Activated CD4-positive, alpha-beta T cell treated with anti-CD3 and anti-CD28 coated beads, Interleukin-2, amount 10 ng/mL, durations not matched to agents 24 days and 14 days (primary cell): ENCODE measurements at regions not wholly inside any gene's neighbourhood (a gene's known extent, or its start where the extent isn't known, plus 50 kb on each side); places are given as distances from the start of the nearest gene placed in this dataset.
"Not testable (repeated sequence)": the region's sequence is repeated elsewhere in the genome, so short reads cannot be mapped to it uniquely, and the experiment has no call there.

Experiments
- DNase-seq: peaks from one replicate; pipeline ENCODE4 v3.0.0; 2022
- H3K27ac Mint-ChIP-seq: one replicate; pipeline ENCODE4 v1.8.0; 2022; ENCODE audit warnings: mild to moderate bottlenecking, mixed read lengths
- H3K27me3 Mint-ChIP-seq: one replicate; pipeline ENCODE4 v1.8.0; 2022; ENCODE audit warnings: mixed read lengths
- H3K36me3 Mint-ChIP-seq: one replicate; pipeline ENCODE4 v1.8.0; 2022; ENCODE audit warnings: low read depth, mild to moderate bottlenecking, mixed read lengths
- H3K4me1 Mint-ChIP-seq: one replicate; pipeline ENCODE4 v1.8.0; 2021; ENCODE audit warnings: mixed read lengths
- H3K4me3 Mint-ChIP-seq: one replicate; pipeline ENCODE4 v1.8.0; 2022; ENCODE audit warnings: mild to moderate bottlenecking, moderate library complexity, mixed read lengths
- H3K9me3 Mint-ChIP-seq: one replicate; pipeline ENCODE4 v1.8.0; 2021; ENCODE audit warnings: mixed read lengths
- intact Hi-C: fragments of 100-400 bp; cut with micrococcal nuclease; formaldehyde crosslinking; loops from one replicate; pipeline ENCODE4 v1.15.1; 2023

DNA sequence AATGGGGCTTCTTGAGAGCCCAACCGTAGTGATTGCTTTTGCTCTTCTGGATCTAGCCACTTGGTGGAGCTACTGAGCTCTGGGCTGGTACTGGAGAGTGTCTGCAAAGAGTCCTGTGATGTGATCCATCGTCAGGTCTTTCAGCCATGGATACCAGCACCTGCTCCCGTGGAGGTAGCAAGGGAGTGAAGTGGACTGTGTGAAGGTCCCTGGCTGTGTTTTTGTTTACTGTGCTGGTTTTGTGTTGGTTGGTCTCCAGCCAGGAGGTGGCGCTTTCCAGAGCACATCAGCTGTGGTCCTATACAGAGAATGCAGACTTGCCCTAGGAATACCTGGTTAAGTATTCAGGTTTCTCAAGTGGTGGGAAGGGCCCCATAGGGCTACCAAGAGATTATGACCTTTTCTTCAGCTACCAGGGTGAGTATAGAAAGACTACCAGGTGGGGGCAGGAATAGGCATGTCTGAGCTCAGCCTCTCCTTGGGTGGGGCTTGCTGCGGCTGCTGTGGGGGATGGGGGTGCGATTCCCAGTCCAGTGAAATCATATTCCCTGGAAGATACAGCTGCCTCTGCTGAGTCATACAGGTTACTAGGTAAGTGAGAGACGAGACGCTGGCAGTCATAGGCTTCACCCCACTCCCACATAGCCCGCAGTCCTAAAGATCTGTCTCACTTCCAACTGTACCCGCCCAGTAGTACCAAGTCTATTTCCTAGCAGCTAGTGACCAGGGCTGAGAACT lies 733.7 kb downstream of the ZNF385D start:
- Mint-ChIP-seq H3K36me3 (no peaks in the 10 kb centered on the region), H3K4me3 (no peak overlapping the region), H3K27me3 (no peaks in the 10 kb centered on the region), H3K4me1 (no peaks in the 10 kb centered on the region), H3K9me3 (peaks cover 8% of the 10 kb centered on the region), H3K27ac (no peak overlapping the region)
- intact Hi-C loops: no loop called here
- DNase-seq: no peak

DNA sequence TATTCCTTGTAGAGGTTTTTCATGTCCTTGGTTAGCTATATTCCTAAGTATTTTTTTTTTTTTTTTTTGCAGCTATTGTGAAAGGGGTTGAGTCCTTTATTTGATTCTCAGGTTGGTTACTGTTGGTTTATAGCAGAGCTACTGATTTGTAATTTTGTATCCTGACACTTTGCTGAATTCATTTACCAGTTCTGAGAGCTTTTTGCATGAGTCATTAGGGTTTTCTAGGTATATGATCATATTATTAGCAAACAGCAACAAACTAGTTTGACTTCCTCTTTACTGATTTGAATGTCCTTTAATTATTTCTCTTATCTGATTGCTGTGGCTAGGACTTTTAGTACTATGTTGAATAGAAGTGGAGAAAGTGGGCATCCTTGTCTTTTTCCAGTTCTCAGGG lies 737.4 kb downstream of the ZNF385D start:
- H3K4me3 Mint-ChIP-seq: no peak overlapping the region
- no peak for DNase-seq
- no peaks in the 10 kb centered on the region for H3K4me1 Mint-ChIP-seq
- H3K9me3 Mint-ChIP-seq: peaks cover 9% of the 10 kb centered on the region
- no peaks in the 10 kb centered on the region for H3K36me3 Mint-ChIP-seq
- intact Hi-C loops: no loop called here
- H3K27me3 Mint-ChIP-seq: no peaks in the 10 kb centered on the region
- H3K27ac Mint-ChIP-seq: no peak overlapping the region

DNA sequence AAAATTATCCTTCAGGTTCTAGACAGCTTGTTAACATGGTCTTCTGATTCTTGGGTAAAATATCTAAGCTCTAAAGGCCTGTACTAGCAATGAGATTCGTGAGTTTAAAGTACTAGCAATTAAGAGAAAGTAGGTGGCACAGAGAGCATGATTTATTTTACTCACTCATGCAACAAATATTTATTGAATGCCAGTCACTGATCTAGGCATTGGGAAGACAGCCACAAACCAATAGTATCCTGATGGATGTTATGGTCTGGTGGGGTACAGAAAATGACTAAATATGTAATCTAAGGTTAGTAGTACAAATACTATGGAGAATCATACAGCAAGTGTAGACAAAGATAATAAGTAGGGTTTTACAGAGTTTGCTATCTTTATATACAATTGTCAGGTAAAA lies 751.3 kb downstream of the ZNF385D start:
- Mint-ChIP-seq H3K9me3 (peaks cover 6% of the 10 kb centered on the region), H3K27ac (no peak overlapping the region), H3K4me3 (no peak overlapping the region), H3K4me1 (no peaks in the 10 kb centered on the region), H3K27me3 (no peaks in the 10 kb centered on the region), H3K36me3 (no peaks in the 10 kb centered on the region)
- intact Hi-C loops: no loop called here
- DNase-seq: no peak

DNA sequence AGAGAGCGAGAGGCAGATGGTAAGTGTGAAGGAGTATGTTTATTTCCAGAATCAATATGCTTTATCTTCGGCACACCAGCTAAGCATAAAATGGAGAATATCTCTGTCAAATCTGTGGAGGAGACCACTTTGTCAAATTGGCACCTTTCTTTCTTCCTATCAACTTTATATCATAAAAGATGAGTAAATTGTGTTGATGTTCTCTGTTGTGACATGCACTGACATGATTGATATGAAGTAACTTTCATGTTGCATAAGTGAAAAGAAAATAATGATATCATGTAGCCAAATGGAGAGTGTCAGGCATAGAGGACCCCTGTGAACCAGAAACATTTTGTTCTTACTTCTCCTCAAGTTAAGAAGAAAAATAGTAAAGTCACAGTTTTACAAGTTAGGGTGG lies 753.8 kb downstream of the ZNF385D start:
- no peak for DNase-seq
- Mint-ChIP-seq H3K9me3 (no peaks in the 10 kb centered on the region), H3K4me1 (no peaks in the 10 kb centered on the region), H3K27me3 (no peaks in the 10 kb centered on the region), H3K36me3 (no peaks in the 10 kb centered on the region), H3K27ac (no peak overlapping the region), H3K4me3 (no peak overlapping the region)
- intact Hi-C loops: no loop called here

DNA sequence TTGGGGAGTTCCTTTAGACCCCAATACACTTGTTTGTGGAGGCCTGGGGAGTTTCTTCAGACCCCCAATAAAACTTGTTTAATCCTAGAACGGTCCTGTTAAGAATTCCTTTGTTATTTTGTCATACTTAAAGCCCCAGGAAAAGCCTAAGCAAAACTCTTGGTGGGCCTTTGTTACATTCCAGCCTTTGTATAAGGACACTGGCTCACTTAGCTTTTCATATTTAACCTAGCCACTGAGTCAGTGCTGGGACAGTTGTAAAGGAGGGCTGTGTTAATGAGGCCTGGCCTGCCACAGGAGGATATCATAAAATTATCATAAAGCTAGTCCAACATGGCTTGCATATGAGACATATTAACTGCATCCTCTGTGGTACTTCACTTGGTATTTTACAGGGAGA lies 760.1 kb downstream of the ZNF385D start:
- intact Hi-C loops: no loop called here

DNA sequence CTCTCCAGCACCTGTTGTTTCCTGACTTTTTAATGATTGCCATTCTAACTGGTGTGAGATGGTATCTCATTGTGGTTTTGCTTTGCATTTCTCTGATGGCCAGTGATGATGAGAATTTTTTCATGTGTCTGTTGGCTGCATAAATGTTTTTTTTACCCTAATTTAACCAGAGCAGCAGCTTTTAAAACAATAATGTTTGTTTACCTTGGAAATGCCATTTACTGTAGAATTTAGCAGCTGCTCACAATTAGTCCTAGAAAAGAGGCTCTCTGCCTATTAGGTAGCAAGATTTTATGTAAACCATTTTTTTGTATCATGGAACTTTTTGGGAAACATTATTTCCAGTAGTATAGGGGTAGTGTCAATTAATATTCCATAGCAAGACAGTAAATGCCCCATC lies 761.4 kb downstream of the ZNF385D start:
- intact Hi-C loops: not testable (repeated sequence)

More for the DNA sequence above, 760.1 kb downstream of the ZNF385D start:
- H3K27me3 Mint-ChIP-seq: no peaks in the 10 kb centered on the region
- no peaks in the 10 kb centered on the region for H3K36me3 Mint-ChIP-seq
- no peak overlapping the region for H3K27ac Mint-ChIP-seq
- H3K4me3 Mint-ChIP-seq: no peak overlapping the region
- H3K9me3 Mint-ChIP-seq: no peaks in the 10 kb centered on the region
- no peaks in the 10 kb centered on the region for H3K4me1 Mint-ChIP-seq
- no peak for DNase-seq

DNA sequence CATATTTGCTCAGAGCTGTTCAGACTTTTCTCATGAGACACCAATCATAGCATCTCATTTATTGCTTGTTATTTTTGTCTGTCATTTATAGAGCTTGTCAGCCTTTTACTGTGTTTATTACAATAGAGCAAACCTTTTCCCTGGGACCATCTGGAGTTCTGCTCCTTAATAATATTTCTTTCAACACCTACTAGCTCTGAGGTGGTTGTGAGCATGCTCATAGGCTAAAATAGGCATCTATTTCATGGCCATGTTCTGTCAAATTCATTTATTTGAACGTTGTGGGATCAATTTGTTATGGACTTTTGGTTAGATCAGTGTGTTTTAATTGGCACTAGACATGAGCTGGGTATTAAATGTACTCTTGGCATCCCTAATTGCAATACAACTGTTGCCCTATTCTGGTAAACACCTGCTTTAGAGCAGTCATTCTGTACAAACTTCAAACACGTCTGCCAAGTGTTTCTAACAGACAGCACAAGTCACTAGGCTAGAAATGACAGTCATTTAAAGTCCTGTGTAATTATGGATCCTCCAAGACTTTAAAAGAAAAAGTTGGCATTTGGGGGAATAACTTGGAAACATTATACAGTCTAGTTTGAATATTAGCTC lies 766.3 kb downstream of the ZNF385D start:
- Mint-ChIP-seq H3K4me3 (no peak overlapping the region), H3K4me1 (no peaks in the 10 kb centered on the region), H3K9me3 (no peaks in the 10 kb centered on the region), H3K27me3 (no peaks in the 10 kb centered on the region), H3K36me3 (no peaks in the 10 kb centered on the region), H3K27ac (no peak overlapping the region)
- intact Hi-C loops: no loop called here
- no peak for DNase-seq

More for the DNA sequence above, 761.4 kb downstream of the ZNF385D start:
- H3K27ac Mint-ChIP-seq, DNase-seq, H3K9me3 Mint-ChIP-seq, H3K4me1 Mint-ChIP-seq, H3K36me3 Mint-ChIP-seq, H3K27me3 Mint-ChIP-seq, H3K4me3 Mint-ChIP-seq: not testable (repeated sequence)

DNA sequence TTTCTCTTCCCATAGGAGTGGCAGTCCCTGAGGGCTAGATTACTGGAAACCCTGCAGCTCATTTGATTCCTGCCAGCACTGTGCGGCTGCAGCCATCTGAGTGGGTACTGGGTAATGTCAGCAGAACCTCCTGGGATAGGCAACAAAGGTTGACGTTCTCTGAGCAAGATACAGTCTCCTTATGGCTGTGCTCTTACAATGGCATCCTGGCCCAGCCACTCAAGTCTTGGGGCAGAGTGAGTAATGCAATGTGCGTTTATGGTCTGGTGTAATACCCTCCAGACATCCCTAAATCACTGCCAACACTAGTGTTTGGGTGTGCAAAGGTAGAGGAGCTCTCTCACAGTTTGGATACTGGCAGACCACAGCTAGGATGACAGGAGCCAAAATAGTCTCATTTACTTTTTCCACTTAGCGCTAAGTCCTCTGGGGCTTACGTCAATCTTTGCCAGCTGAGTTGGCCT lies 775.8 kb downstream of the ZNF385D start:
- H3K9me3 Mint-ChIP-seq: peaks cover 15% of the 10 kb centered on the region
- no peaks in the 10 kb centered on the region for H3K36me3 Mint-ChIP-seq
- H3K4me1 Mint-ChIP-seq: no peaks in the 10 kb centered on the region
- H3K27ac Mint-ChIP-seq: no peak overlapping the region
- no peaks in the 10 kb centered on the region for H3K27me3 Mint-ChIP-seq
- no peak for DNase-seq
- intact Hi-C loops: no loop called here
- no peak overlapping the region for H3K4me3 Mint-ChIP-seq

DNA sequence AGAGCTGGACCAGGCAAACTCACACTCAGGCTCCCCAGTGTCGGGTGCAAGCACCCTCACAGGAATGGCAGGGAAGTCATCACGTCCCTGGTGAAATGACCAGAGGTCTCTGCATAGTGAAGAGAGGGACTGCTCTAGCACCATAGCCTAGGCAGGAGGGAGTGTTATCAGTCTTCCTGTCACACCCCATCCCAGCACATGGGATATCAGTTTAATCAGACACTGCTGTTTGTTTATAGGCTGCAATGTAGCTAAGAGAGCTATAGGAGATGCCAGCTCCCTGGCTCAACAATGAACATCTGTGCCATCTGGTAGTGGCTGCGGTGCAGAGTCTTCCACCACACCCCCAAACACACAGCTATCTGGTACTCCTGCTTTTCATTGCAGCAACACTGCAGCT lies 776.6 kb downstream of the ZNF385D start:
- Mint-ChIP-seq H3K9me3 (peaks cover 15% of the 10 kb centered on the region), H3K4me3 (no peak overlapping the region), H3K27me3 (no peaks in the 10 kb centered on the region), H3K27ac (no peak overlapping the region), H3K36me3 (no peaks in the 10 kb centered on the region), H3K4me1 (no peaks in the 10 kb centered on the region)
- no peak for DNase-seq
- intact Hi-C loops: no loop called here

DNA sequence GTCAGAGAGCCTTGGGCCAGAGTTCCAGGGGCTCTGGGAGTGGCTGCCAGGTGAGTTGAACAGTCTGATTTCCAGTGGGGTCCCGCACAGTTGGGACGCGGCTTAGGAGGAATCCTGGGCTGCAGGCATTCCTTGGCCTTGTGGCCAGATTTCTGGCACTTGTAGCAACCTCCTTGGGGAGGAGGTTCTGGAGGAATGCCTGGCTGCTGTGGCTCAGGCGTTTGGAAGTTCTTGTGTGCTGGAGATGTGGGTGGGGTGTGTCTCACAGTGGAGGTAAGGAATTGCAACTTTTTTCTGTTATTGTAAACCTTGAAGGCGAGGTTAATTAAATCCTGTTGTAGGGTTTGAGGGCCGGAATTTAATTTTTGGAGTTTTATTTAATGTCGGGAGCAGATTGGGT lies 780.2 kb downstream of the ZNF385D start:
- DNase-seq, H3K4me1 Mint-ChIP-seq, H3K4me3 Mint-ChIP-seq, H3K36me3 Mint-ChIP-seq, intact Hi-C loops, H3K27ac Mint-ChIP-seq, H3K27me3 Mint-ChIP-seq: not testable (repeated sequence)
- H3K9me3 Mint-ChIP-seq: peaks cover 15% of the 10 kb centered on the region

DNA sequence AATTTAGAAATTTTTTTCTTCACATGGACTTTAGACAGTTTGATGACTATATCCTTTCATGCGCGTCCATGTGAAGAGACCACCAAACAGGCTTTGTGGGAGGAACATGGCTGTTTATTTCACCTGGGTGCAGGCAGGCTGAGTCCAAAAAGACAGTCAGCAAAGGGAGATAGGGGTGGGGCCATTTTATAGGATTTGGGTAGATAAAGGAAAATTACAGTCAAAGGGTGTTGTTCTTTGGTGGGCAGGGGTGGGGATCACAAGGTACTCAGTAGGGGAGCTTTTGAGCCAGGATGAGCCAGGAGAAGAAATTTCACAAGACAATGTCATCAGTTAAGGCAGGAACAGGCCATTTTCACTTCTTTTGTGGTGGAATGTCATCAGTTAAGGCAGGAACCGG lies 781.5 kb upstream of the SGO1 start:
- H3K27ac Mint-ChIP-seq, DNase-seq, H3K4me1 Mint-ChIP-seq, intact Hi-C loops, H3K27me3 Mint-ChIP-seq, H3K4me3 Mint-ChIP-seq, H3K36me3 Mint-ChIP-seq: not testable (repeated sequence)
- peaks cover 10% of the 10 kb centered on the region for H3K9me3 Mint-ChIP-seq

DNA sequence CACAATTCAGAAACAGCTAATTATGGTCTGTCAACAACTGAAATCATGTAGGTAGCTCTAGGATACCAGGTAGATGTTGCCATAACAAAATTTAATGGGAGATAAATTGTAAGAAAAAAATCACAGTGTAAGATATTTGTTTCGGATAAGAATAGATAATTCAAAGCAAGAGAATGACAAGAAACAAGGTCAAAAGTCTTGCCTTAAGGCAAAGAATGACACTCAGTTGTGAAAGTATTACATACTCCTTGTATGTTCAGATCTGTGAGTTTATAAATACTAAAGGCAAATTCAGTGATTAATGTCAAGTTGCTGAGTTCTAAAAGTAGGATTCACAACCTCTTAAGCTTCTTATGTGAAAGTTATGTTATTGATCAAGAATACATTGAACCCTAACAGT lies 772.2 kb upstream of the SGO1 start:
- no peak for DNase-seq
- H3K36me3 Mint-ChIP-seq: no peaks in the 10 kb centered on the region
- H3K27me3 Mint-ChIP-seq: no peaks in the 10 kb centered on the region
- H3K9me3 Mint-ChIP-seq: peaks cover 12% of the 10 kb centered on the region
- no peak overlapping the region for H3K27ac Mint-ChIP-seq
- no peak overlapping the region for H3K4me3 Mint-ChIP-seq
- intact Hi-C loops: no loop called here
- H3K4me1 Mint-ChIP-seq: no peaks in the 10 kb centered on the region

DNA sequence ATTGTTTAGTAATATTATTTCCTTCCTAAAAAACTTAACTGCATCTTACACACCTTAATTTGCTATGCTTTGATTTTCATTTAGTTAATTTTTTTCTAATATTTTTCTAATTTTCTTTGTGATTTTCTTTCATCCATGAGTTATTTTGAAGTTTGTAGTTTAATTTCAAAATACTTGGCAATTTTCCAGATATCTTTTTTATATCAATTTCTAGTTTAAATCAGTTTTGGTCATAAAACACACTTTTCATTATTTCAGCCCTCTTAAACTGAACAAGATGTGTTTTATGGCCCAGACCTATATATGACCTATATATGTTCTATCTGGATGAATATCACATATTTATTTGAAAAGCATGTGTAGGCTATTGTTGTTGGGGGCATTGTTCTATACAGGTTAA lies 759.9 kb upstream of the SGO1 start:
- intact Hi-C loops: no loop called here
- H3K9me3 Mint-ChIP-seq: peaks cover 18% of the 10 kb centered on the region
- DNase-seq: no peak
- H3K36me3 Mint-ChIP-seq: no peaks in the 10 kb centered on the region
- H3K27me3 Mint-ChIP-seq: no peaks in the 10 kb centered on the region
- H3K4me1 Mint-ChIP-seq: no peaks in the 10 kb centered on the region
- no peak overlapping the region for H3K27ac Mint-ChIP-seq
- H3K4me3 Mint-ChIP-seq: no peak overlapping the region

DNA sequence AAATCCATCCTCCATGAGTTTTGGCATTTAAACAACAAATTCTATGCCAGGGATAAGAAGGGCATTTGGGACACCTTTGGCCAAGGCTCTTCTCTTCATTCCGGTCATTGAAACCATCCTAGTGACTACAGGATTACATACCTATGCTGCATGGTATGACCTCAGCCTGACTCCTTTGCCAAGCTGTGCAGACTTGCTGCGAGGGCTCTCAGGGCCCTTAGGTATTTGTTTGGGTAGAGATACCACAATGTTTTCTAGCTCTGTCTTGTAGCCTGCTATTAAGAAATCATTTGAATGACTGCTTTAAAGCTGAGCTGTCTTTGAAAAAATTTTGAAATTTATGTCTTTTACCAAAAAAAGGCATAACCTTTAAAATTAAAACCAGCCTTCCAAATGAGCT lies 749.8 kb upstream of the SGO1 start:
- Mint-ChIP-seq H3K27ac (no peak overlapping the region), H3K9me3 (peaks cover 5% of the 10 kb centered on the region), H3K4me1 (no peaks in the 10 kb centered on the region), H3K36me3 (no peaks in the 10 kb centered on the region), H3K27me3 (no peaks in the 10 kb centered on the region), H3K4me3 (no peak overlapping the region)
- intact Hi-C loops: no loop called here
- no peak for DNase-seq

DNA sequence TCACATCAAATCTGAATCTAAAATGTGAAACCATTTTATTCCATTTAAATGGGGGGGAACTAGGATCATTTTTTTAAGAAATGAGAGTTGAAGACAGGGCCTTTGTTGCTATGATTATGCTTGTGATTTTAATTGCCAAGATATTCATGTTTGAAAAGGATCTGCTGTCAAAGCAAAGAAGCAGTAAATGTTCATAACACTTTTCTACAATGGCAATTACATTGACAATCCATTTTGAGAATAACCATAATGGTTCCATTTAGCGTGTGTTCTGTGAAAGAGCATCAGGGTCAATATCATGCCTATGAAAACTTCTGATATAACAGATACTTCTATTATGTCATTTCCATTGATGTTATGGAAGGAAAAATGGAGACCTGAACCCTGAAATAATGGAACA lies 745.8 kb upstream of the SGO1 start:
- no peaks in the 10 kb centered on the region for H3K4me1 Mint-ChIP-seq

More for the DNA sequence above, 745.8 kb upstream of the SGO1 start:
- Mint-ChIP-seq H3K4me3 (no peak overlapping the region), H3K27me3 (no peaks in the 10 kb centered on the region), H3K9me3 (peaks cover 10% of the 10 kb centered on the region), H3K27ac (no peak overlapping the region), H3K36me3 (no peaks in the 10 kb centered on the region)
- intact Hi-C loops: no loop called here
- DNase-seq: no peak
